Mucosa of descending colon (tissue), 3 donors: ENCODE measurements at regions not wholly inside any gene's neighbourhood (a gene's known extent, or its start where the extent isn't known, plus 50 kb on each side); places are given as distances from the start of the nearest gene placed in this dataset.
A peak's percentile ranks its signal among the peaks of the same experiment; 100 is the strongest.

Experiments used
- ATAC-seq: fragments of 200-7000 bp; cut with Tn5 transposase; one replicate; pipeline ENCODE4 v1.9.1; 2020; ENCODE audit warnings: mild to moderate bottlenecking, moderate library complexity
- DNase-seq, 3 donors: peaks; one replicate each; pipeline ENCODE4 v3.0.0-alpha.2; 2020
- H3K36me3 ChIP-seq: fragments of 200-600 bp; one replicate; pipeline ENCODE4 v1.8.0; 2021; ENCODE audit warnings: low read depth, mild to moderate bottlenecking
- H3K4me1 ChIP-seq: fragments of 200-600 bp; one replicate; pipeline ENCODE4 v1.8.0; 2021; ENCODE audit warnings: low read depth, mild to moderate bottlenecking
- H3K4me3 ChIP-seq: fragments of 200-600 bp; one replicate; pipeline ENCODE4 v1.8.0; 2021; ENCODE audit warnings: mild to moderate bottlenecking
- H3K9me3 ChIP-seq: fragments of 200-600 bp; one replicate; pipeline ENCODE4 v1.8.0; 2021; ENCODE audit warnings: mild to moderate bottlenecking
- CTCF ChIP-seq: fragments of 200-600 bp; IDR thresholded peaks from one replicate; pipeline ENCODE4 v1.8.0; 2022; ENCODE audit warnings: antibody characterized with exemption, mild to moderate bottlenecking
- intact Hi-C, 2 donors: fragments of 100-400 bp; cut with DNase I in 1 of 2; cut with micrococcal nuclease in 1 of 2; formaldehyde crosslinking; loops; one replicate each; pipeline versions ENCODE4 v1.11.0 to v1.11.1; 2022; cut with DNase I, micrococcal nuclease
- donor health status: DM: no; HTN: no; CAD: no; lungs with moderate emphysema.
- donor health status: DM: no; HTN: no; CAD: no.
- donor health status: DM: no; HTN: yes; CAD: no.

GRCh38 chr13:73966331-73966730 is 167.9 kb downstream of the KLF12 start:
- H3K9me3 ChIP-seq, result no peaks in the 10 kb centered on the region
- no peak overlapping the region for H3K4me3 ChIP-seq
- no peaks in the 10 kb centered on the region for H3K36me3 ChIP-seq
- H3K4me1 ChIP-seq, result no peaks in the 10 kb centered on the region
- no peak for ATAC-seq
- TF ChIP-seq CTCF, result no peak
- no peak for DNase-seq
- intact Hi-C loops, result no loop called here

GRCh38 chr13:73962284-73962683 is 171.9 kb downstream of the KLF12 start:
- no peak overlapping the region for H3K4me3 ChIP-seq
- H3K4me1 ChIP-seq, result no peaks in the 10 kb centered on the region
- no peak for TF ChIP-seq CTCF
- no peaks in the 10 kb centered on the region for H3K9me3 ChIP-seq
- DNase-seq, result no peak
- H3K36me3 ChIP-seq, result no peaks in the 10 kb centered on the region
- ATAC-seq, result peak; percentile 79
- intact Hi-C loops, result no loop called here

GRCh38 chr13:73961181-73961580 is 173.0 kb downstream of the KLF12 start:
- ATAC-seq, result no peak
- intact Hi-C loops, result no loop called here
- TF ChIP-seq CTCF, result no peak
- no peaks in the 10 kb centered on the region for H3K36me3 ChIP-seq
- DNase-seq, result no peak
- no peaks in the 10 kb centered on the region for H3K4me1 ChIP-seq
- no peak overlapping the region for H3K4me3 ChIP-seq
- no peaks in the 10 kb centered on the region for H3K9me3 ChIP-seq

GRCh38 chr13:73960474-73960873 is 173.7 kb downstream of the KLF12 start:
- TF ChIP-seq CTCF, result no peak
- no peak for DNase-seq
- Histone ChIP-seq H3K36me3 (no peaks in the 10 kb centered on the region), H3K4me3 (no peak overlapping the region), H3K9me3 (no peaks in the 10 kb centered on the region), H3K4me1 (no peaks in the 10 kb centered on the region)
- ATAC-seq, result no peak
- intact Hi-C loops, result no loop called here

GRCh38 chr13:73958657-73959397 is 175.4 kb downstream of the KLF12 start:
- TF ChIP-seq CTCF, result no peak
- no peaks in the 10 kb centered on the region for H3K4me1 ChIP-seq
- no peak overlapping the region for H3K4me3 ChIP-seq
- intact Hi-C loops, result no loop called here
- H3K36me3 ChIP-seq, result no peaks in the 10 kb centered on the region
- ATAC-seq (peak; percentile 67), DNase-seq (no peak)
- H3K9me3 ChIP-seq, result no peaks in the 10 kb centered on the region

GRCh38 chr13:73957889-73958288 is 176.3 kb downstream of the KLF12 start:
- no peak for TF ChIP-seq CTCF
- H3K36me3 ChIP-seq, result no peaks in the 10 kb centered on the region
- DNase-seq (no peak), ATAC-seq (no peak)
- no peaks in the 10 kb centered on the region for H3K9me3 ChIP-seq
- no peak overlapping the region for H3K4me3 ChIP-seq
- no peaks in the 10 kb centered on the region for H3K4me1 ChIP-seq
- intact Hi-C loops, result no loop called here
